ENCODE measurements at regions not wholly inside any gene's neighbourhood (a gene's known extent, or its start where the extent isn't known, plus 50 kb on each side); places are given as distances from the start of the nearest gene placed in this dataset.

- H3K9ac ChIP-seq = no peak overlapping the region
- no peak overlapping the region for H2AFZ ChIP-seq (ENCODE audit: low read depth)
- no peak overlapping the region for H3K27ac ChIP-seq
- H3K4me3 ChIP-seq (IDR thresholded peaks at IDR 0.05; ENCODE audit: insufficient read depth, low read depth, low read length) = no peak overlapping the region
- no peak for TF ChIP-seq CTCF (conservative IDR thresholded peaks at IDR 0.05; ENCODE audit: low read depth, low read length)
- no peaks in the 10 kb centered on the region for H3K79me2 ChIP-seq (ENCODE audit: insufficient read depth, low read depth)
- no peaks in the 10 kb centered on the region for H3K36me3 ChIP-seq (ENCODE audit: insufficient read depth)
- no peaks in the 10 kb centered on the region for H4K20me1 ChIP-seq (ENCODE audit: insufficient read depth)
- H3K4me1 ChIP-seq (ENCODE audit: low read depth, poor library complexity, severe bottlenecking) = no peaks in the 10 kb centered on the region
- H3K4me2 ChIP-seq = 0 out of 2 replicates have a peak overlapping the region, but pooled peaks have one; percentile 13
- H3K27me3 ChIP-seq (ENCODE audit: insufficient read depth, low read depth) = peaks cover 31% of the 10 kb centered on the region
These were observed 49.9 kb upstream of the WNT7B start for GRCh38 chr22:46026899-46027210.

- H2AFZ ChIP-seq (ENCODE audit: low read depth) = no peak overlapping the region
- H4K20me1 ChIP-seq (ENCODE audit: insufficient read depth) = no peaks in the 10 kb centered on the region
- no peaks in the 10 kb centered on the region for H3K79me2 ChIP-seq (ENCODE audit: insufficient read depth, low read depth)
- H3K4me3 ChIP-seq (IDR thresholded peaks at IDR 0.05; ENCODE audit: insufficient read depth, low read depth, low read length) = no peak overlapping the region
- peak overlapping the region; percentile 13; the same call in 1 of the 2 replicates for H3K4me2 ChIP-seq
- H3K27me3 ChIP-seq (ENCODE audit: insufficient read depth, low read depth) = peaks cover 31% of the 10 kb centered on the region
- TF ChIP-seq CTCF (conservative IDR thresholded peaks at IDR 0.05; ENCODE audit: low read depth, low read length) = no peak
- no peaks in the 10 kb centered on the region for H3K4me1 ChIP-seq (ENCODE audit: low read depth, poor library complexity, severe bottlenecking)
- H3K27ac ChIP-seq = no peak overlapping the region
- no peak overlapping the region for H3K9ac ChIP-seq
- no peaks in the 10 kb centered on the region for H3K36me3 ChIP-seq (ENCODE audit: insufficient read depth)
These were observed 50.5 kb upstream of the WNT7B start for GRCh38 chr22:46027211-46028105.

- no peaks in the 10 kb centered on the region for H3K4me1 ChIP-seq (ENCODE audit: low read depth, poor library complexity, severe bottlenecking)
- H3K36me3 ChIP-seq (ENCODE audit: insufficient read depth) = no peaks in the 10 kb centered on the region
- H3K4me3 ChIP-seq (IDR thresholded peaks at IDR 0.05; ENCODE audit: insufficient read depth, low read depth, low read length) = no peak overlapping the region
- no peak overlapping the region for H3K27ac ChIP-seq
- H2AFZ ChIP-seq (ENCODE audit: low read depth) = no peak overlapping the region
- H4K20me1 ChIP-seq (ENCODE audit: insufficient read depth) = no peaks in the 10 kb centered on the region
- no peak for TF ChIP-seq CTCF (conservative IDR thresholded peaks at IDR 0.05; ENCODE audit: low read depth, low read length)
- H3K27me3 ChIP-seq (ENCODE audit: insufficient read depth, low read depth) = peaks cover 31% of the 10 kb centered on the region
- no peaks in the 10 kb centered on the region for H3K79me2 ChIP-seq (ENCODE audit: insufficient read depth, low read depth)
- H3K4me2 ChIP-seq = no peak overlapping the region
- H3K9ac ChIP-seq = no peak overlapping the region
These were observed 51.4 kb upstream of the WNT7B start for GRCh38 chr22:46028106-46028991.

- no peak for TF ChIP-seq CTCF (conservative IDR thresholded peaks at IDR 0.05; ENCODE audit: low read depth, low read length)
- no peak overlapping the region for H3K4me2 ChIP-seq
- H2AFZ ChIP-seq (ENCODE audit: low read depth) = no peak overlapping the region
- H3K36me3 ChIP-seq (ENCODE audit: insufficient read depth) = no peaks in the 10 kb centered on the region
- no peaks in the 10 kb centered on the region for H4K20me1 ChIP-seq (ENCODE audit: insufficient read depth)
- H3K79me2 ChIP-seq (ENCODE audit: insufficient read depth, low read depth) = no peaks in the 10 kb centered on the region
- H3K4me1 ChIP-seq (ENCODE audit: low read depth, poor library complexity, severe bottlenecking) = no peaks in the 10 kb centered on the region
- H3K27me3 ChIP-seq (ENCODE audit: insufficient read depth, low read depth) = peaks cover 31% of the 10 kb centered on the region
- H3K4me3 ChIP-seq (IDR thresholded peaks at IDR 0.05; ENCODE audit: insufficient read depth, low read depth, low read length) = no peak overlapping the region
- H3K27ac ChIP-seq = no peak overlapping the region
- H3K9ac ChIP-seq = no peak overlapping the region
These were observed 52.1 kb upstream of the WNT7B start for GRCh38 chr22:46029036-46029435.

All from KMS-11 (cell line).